HG03457 (cell line): ENCODE measurements at regions not wholly inside any gene's neighbourhood (a gene's known extent, or its start where the extent isn't known, plus 50 kb on each side); places are given as distances from the start of the nearest gene placed in this dataset.

Experiments
- ATAC-seq: cut with Tn5 transposase; IDR thresholded peaks from one replicate; pipeline ENCODE4 v1.9.1; 2021; ENCODE audit warnings: moderate number of reproducible peaks; ENCODE audit not compliant: unreplicated experiment

GRCh38 chr1:195150768-195151167, 1457.5 kb downstream of the KCNT2 start:
- ATAC-seq = no peak

- ATAC-seq = no peak
Observed at GRCh38 chr1:195141294-195141693, 1466.9 kb downstream of the KCNT2 start.

- ATAC-seq = no peak
Observed at GRCh38 chr1:195130598-195130997, 1477.6 kb downstream of the KCNT2 start.

GRCh38 chr1:195122497-195122896, 1485.7 kb downstream of the KCNT2 start:
- ATAC-seq = no peak

GRCh38 chr1:195113471-195113870, 1494.8 kb downstream of the KCNT2 start:
- no peak for ATAC-seq

GRCh38 chr1:195105773-195106172, 1502.5 kb downstream of the KCNT2 start:
- ATAC-seq = no peak

DNA sequence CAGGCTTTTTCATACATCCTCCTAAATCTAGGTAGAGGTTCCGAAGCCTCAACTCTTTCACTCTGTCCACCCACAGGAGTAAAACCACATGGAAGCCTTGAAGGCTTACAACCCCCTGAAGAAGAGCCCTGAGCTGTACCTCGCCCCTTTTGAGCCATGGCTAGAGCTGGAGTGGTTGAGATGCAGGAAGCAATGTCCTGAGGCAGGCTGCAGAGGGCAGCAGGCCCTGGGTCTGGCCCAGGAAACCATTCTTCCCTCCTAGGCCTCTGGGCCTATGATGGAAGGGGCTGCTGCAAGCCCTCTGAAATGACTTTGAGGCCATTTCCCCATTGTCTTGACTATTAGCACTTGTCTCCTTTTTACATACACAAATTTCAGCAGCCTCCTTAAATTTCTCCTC, 1503.0 kb downstream of the KCNT2 start:
- no peak for ATAC-seq

GRCh38 chr1:195097316-195097715, 1510.9 kb downstream of the KCNT2 start:
- no peak for ATAC-seq

- no peak for ATAC-seq
Observed at GRCh38 chr1:195096051-195096521, 1512.2 kb downstream of the KCNT2 start.

GRCh38 chr1:195085196-195085595, 1523.0 kb downstream of the KCNT2 start:
- no peak for ATAC-seq

GRCh38 chr1:195082183-195082582, 1526.1 kb downstream of the KCNT2 start:
- ATAC-seq = no peak

GRCh38 chr1:195076682-195077081, 1531.6 kb downstream of the KCNT2 start:
- ATAC-seq = no peak

- no peak for ATAC-seq
Observed at GRCh38 chr1:195075973-195076372, 1532.3 kb downstream of the KCNT2 start.

DNA sequence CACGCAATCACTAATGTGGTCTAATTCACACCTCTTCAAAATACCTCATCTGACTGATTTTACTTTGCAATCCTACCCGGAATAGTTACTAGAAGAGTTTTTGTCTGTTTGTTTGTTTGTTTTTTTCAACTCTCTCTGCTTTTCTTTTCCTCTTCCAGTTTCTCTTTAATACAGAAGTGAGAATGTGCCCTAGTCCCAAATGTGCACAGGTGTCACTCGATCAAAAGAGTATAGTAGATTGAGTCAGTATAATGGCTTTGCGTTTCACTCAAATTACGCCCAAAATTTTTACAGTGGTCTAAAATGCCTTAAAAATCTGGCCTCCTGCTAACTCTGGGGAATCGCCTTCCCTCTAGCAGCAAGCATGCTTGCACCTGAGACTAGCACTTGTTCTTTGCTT, 1536.8 kb downstream of the KCNT2 start:
- ATAC-seq = no peak

DNA sequence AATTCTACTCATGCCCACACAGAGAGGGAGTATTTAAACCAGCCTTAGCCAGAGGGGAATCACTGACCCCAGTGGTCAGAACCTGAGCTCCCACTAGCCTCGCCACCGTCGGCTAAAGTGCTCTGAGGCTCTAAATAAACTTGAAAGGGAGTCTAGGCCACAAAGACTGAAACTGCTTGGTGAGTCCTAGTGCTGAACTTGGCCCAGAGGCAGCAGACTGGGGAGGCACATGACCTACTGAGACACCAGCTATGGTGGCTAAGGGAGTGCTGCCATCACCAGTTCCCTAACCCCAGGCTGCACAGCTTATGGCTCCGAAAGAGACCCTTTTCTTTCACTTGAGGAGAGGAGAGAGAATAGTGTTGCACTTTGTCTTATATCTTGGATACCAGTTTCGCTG, 1542.8 kb downstream of the KCNT2 start:
- no peak for ATAC-seq

- ATAC-seq = no peak
Observed at GRCh38 chr1:195064358-195064757, 1543.9 kb downstream of the KCNT2 start.

DNA sequence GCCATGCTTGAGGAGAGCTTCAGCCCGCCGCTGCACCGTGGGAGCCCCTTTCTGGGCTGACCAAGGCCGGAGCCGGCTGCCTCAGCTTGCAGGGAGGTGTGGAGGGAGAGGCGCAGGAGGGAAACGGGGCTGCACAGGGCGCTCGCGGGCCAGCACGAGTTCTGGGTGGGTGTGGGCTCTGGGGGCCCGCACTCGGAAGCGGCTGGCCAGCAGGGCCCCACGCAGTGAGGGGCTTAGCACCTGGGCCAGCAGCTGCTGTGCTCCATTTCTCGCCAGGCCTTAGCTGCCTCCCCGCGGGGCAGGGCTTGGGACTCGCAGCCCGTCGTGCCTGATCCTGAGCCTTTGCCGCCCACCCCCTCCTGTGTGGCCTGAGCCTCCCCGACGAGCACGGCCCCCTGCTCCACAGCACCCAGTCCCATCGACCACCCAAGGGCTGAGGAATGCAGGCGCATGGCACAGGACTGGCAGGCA, 1554.0 kb downstream of the KCNT2 start:
- no peak for ATAC-seq

- no peak for ATAC-seq
Observed at GRCh38 chr1:195053478-195053877, 1554.8 kb downstream of the KCNT2 start.

DNA sequence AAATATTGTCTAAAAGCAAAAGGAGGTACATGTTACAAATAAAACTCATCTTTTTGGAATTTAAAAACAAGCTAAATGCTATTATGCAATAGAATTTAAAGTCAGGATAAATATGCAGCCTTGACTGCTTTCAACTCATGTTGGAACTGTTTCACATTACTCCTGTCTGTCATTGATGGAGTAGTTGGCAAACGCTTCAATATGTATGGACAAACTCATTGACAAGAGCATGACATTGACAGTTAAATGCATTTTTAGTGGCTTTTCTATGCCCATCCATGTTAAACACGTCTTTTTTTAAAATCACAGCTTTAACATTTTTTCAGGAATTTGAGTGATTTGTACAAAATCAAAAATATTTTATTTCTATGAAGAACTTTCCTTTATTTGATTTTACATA, 1560.5 kb downstream of the KCNT2 start:
- no peak for ATAC-seq

- ATAC-seq = no peak
Observed at GRCh38 chr1:195045072-195045471, 1563.2 kb downstream of the KCNT2 start.

GRCh38 chr1:195030793-195031192, 1577.4 kb downstream of the KCNT2 start:
- ATAC-seq = no peak

DNA sequence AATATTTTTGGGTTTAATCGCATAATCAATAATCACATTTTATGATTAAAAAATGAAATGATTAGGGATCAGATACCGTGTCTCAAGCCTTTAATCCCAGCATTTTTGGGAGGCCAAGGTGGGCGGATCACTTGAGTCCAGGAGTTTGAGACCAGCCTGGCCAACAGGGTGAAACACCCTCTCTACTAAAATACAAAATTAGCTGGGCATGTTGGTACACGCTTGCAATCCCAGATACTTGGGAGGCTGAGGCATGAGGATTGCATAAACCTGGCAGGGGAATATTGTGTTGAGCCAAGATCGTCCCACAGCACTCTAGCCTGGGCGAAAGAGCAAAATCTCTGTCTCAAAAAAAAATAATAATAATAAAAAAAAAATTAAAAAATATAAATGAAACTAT, 1581.4 kb downstream of the KCNT2 start:
- ATAC-seq = no peak

- ATAC-seq = no peak
Observed at GRCh38 chr1:195019385-195019784, 1588.9 kb downstream of the KCNT2 start.

GRCh38 chr1:195012995-195013394, 1595.2 kb downstream of the KCNT2 start:
- ATAC-seq = no peak
